Activated CD4-positive, alpha-beta T cell treated with anti-CD3 and anti-CD28 coated beads, Interleukin-2, amount 10 ng/mL, durations not matched to agents 24 days and 14 days (primary cell): ENCODE measurements at regions not wholly inside any gene's neighbourhood (a gene's known extent, or its start where the extent isn't known, plus 50 kb on each side); places are given as distances from the start of the nearest gene placed in this dataset.

Experiments
- DNase-seq: peaks from one replicate; pipeline ENCODE4 v3.0.0; 2022
- H3K27ac Mint-ChIP-seq: one replicate; pipeline ENCODE4 v1.8.0; 2022; ENCODE audit warnings: mild to moderate bottlenecking, mixed read lengths
- H3K27me3 Mint-ChIP-seq: one replicate; pipeline ENCODE4 v1.8.0; 2022; ENCODE audit warnings: mixed read lengths
- H3K36me3 Mint-ChIP-seq: one replicate; pipeline ENCODE4 v1.8.0; 2022; ENCODE audit warnings: low read depth, mild to moderate bottlenecking, mixed read lengths
- H3K4me1 Mint-ChIP-seq: one replicate; pipeline ENCODE4 v1.8.0; 2021; ENCODE audit warnings: mixed read lengths
- H3K4me3 Mint-ChIP-seq: one replicate; pipeline ENCODE4 v1.8.0; 2022; ENCODE audit warnings: mild to moderate bottlenecking, moderate library complexity, mixed read lengths
- H3K9me3 Mint-ChIP-seq: one replicate; pipeline ENCODE4 v1.8.0; 2021; ENCODE audit warnings: mixed read lengths
- intact Hi-C: fragments of 100-400 bp; cut with micrococcal nuclease; formaldehyde crosslinking; loops from one replicate; pipeline ENCODE4 v1.15.1; 2023

GRCh38 chr4:128570387-128570975, 239.0 kb upstream of the JADE1 start:
- H3K4me1 Mint-ChIP-seq, result no peaks in the 10 kb centered on the region
- peaks cover 14% of the 10 kb centered on the region for H3K27me3 Mint-ChIP-seq
- intact Hi-C loops, result loop anchor here (5.0 kb wide), 1 partner anchor 242 kb away; no protein-coding TSS in a partner anchor
- no peaks in the 10 kb centered on the region for H3K9me3 Mint-ChIP-seq
- H3K27ac Mint-ChIP-seq, result no peak overlapping the region
- H3K4me3 Mint-ChIP-seq, result no peak overlapping the region
- DNase-seq, result no peak
- H3K36me3 Mint-ChIP-seq, result no peaks in the 10 kb centered on the region

- Mint-ChIP-seq H3K36me3 (no peaks in the 10 kb centered on the region), H3K27ac (no peak overlapping the region), H3K27me3 (peaks cover 19% of the 10 kb centered on the region), H3K4me3 (no peak overlapping the region), H3K4me1 (no peaks in the 10 kb centered on the region), H3K9me3 (no peaks in the 10 kb centered on the region)
- intact Hi-C loops, result no loop called here
- no peak for DNase-seq
Measured at GRCh38 chr4:128566693-128567092, 242.8 kb upstream of the JADE1 start.

- DNase-seq, result peak; percentile 61
- Mint-ChIP-seq H3K27ac (no peak overlapping the region), H3K36me3 (no peaks in the 10 kb centered on the region), H3K9me3 (no peaks in the 10 kb centered on the region), H3K4me3 (no peak overlapping the region), H3K27me3 (peaks cover 15% of the 10 kb centered on the region), H3K4me1 (no peaks in the 10 kb centered on the region)
- intact Hi-C loops, result no loop called here
Measured at GRCh38 chr4:128565565-128566186, 243.8 kb upstream of the JADE1 start.

GRCh38 chr4:128565054-128565453, 244.4 kb upstream of the JADE1 start:
- H3K27me3 Mint-ChIP-seq, result peaks cover 15% of the 10 kb centered on the region
- H3K36me3 Mint-ChIP-seq, result no peaks in the 10 kb centered on the region
- H3K27ac Mint-ChIP-seq, result no peak overlapping the region
- no peaks in the 10 kb centered on the region for H3K9me3 Mint-ChIP-seq
- DNase-seq, result no peak
- H3K4me3 Mint-ChIP-seq, result no peak overlapping the region
- H3K4me1 Mint-ChIP-seq, result no peaks in the 10 kb centered on the region
- intact Hi-C loops, result no loop called here

- intact Hi-C loops, result no loop called here
- H3K9me3 Mint-ChIP-seq, result no peaks in the 10 kb centered on the region
- no peak for DNase-seq
- H3K4me3 Mint-ChIP-seq, result no peak overlapping the region
- no peak overlapping the region for H3K27ac Mint-ChIP-seq
- peaks cover 13% of the 10 kb centered on the region for H3K27me3 Mint-ChIP-seq
- H3K36me3 Mint-ChIP-seq, result no peaks in the 10 kb centered on the region
- no peaks in the 10 kb centered on the region for H3K4me1 Mint-ChIP-seq
Measured at GRCh38 chr4:128564081-128564630, 245.3 kb upstream of the JADE1 start.

- H3K9me3 Mint-ChIP-seq, result no peaks in the 10 kb centered on the region
- no peaks in the 10 kb centered on the region for H3K36me3 Mint-ChIP-seq
- H3K27me3 Mint-ChIP-seq, result peaks cover 5% of the 10 kb centered on the region
- no peak overlapping the region for H3K27ac Mint-ChIP-seq
- H3K4me1 Mint-ChIP-seq, result no peaks in the 10 kb centered on the region
- intact Hi-C loops, result no loop called here
- DNase-seq, result no peak
- no peak overlapping the region for H3K4me3 Mint-ChIP-seq
Measured at GRCh38 chr4:128560754-128561495, 248.6 kb upstream of the JADE1 start.

- no peak for DNase-seq
- Mint-ChIP-seq H3K36me3 (no peaks in the 10 kb centered on the region), H3K4me1 (peaks cover under 1% of the 10 kb centered on the region), H3K4me3 (no peak overlapping the region), H3K27me3 (peaks cover 1% of the 10 kb centered on the region), H3K27ac (no peak overlapping the region), H3K9me3 (no peaks in the 10 kb centered on the region)
- intact Hi-C loops, result loop anchor here (10.0 kb wide), 1 partner anchor 364 kb away; no protein-coding TSS in a partner anchor
Measured at GRCh38 chr4:128558896-128559679, 250.4 kb upstream of the JADE1 start.

- no peak for DNase-seq
- Mint-ChIP-seq H3K27me3 (peaks cover 14% of the 10 kb centered on the region), H3K27ac (no peak overlapping the region), H3K36me3 (no peaks in the 10 kb centered on the region), H3K4me3 (no peak overlapping the region), H3K4me1 (peaks cover 12% of the 10 kb centered on the region), H3K9me3 (no peaks in the 10 kb centered on the region)
- intact Hi-C loops, result loop anchor here (10.0 kb wide), 1 partner anchor 362 kb away; no protein-coding TSS in a partner anchor
Measured at GRCh38 chr4:128556756-128557155, 252.7 kb upstream of the JADE1 start.

GRCh38 chr4:128553686-128554515, 255.6 kb upstream of the JADE1 start:
- H3K27me3 Mint-ChIP-seq, result peaks cover 36% of the 10 kb centered on the region
- intact Hi-C loops, result loop anchor here (2.0 to 10.0 kb wide), 3 partner anchors 41 to 359 kb away; no protein-coding TSS in a partner anchor
- peak overlapping the region; percentile 92 for H3K4me3 Mint-ChIP-seq
- H3K9me3 Mint-ChIP-seq, result no peaks in the 10 kb centered on the region
- no peak for DNase-seq
- H3K36me3 Mint-ChIP-seq, result no peaks in the 10 kb centered on the region
- peak overlapping the region; percentile 23 for H3K27ac Mint-ChIP-seq
- H3K4me1 Mint-ChIP-seq, result peaks cover 12% of the 10 kb centered on the region

- Mint-ChIP-seq H3K27me3 (peaks cover 36% of the 10 kb centered on the region), H3K4me1 (peaks cover 12% of the 10 kb centered on the region), H3K27ac (no peak overlapping the region), H3K9me3 (no peaks in the 10 kb centered on the region), H3K36me3 (no peaks in the 10 kb centered on the region), H3K4me3 (peak overlapping the region; percentile 92)
- intact Hi-C loops, result loop anchor here (2.0 to 10.0 kb wide), 3 partner anchors 40 to 358 kb away; no protein-coding TSS in a partner anchor
- no peak for DNase-seq
Measured at GRCh38 chr4:128552586-128552907, 257.0 kb upstream of the JADE1 start.

GRCh38 chr4:128551280-128551679, 258.2 kb upstream of the JADE1 start:
- Mint-ChIP-seq H3K36me3 (no peaks in the 10 kb centered on the region), H3K9me3 (no peaks in the 10 kb centered on the region), H3K27me3 (peaks cover 39% of the 10 kb centered on the region), H3K27ac (no peak overlapping the region), H3K4me3 (no peak overlapping the region), H3K4me1 (peaks cover 12% of the 10 kb centered on the region)
- no peak for DNase-seq
- intact Hi-C loops, result loop anchor here (5.0 to 10.0 kb wide), 2 partner anchors 99 to 356 kb away; no protein-coding TSS in a partner anchor

GRCh38 chr4:128550060-128550459, 259.4 kb upstream of the JADE1 start:
- Mint-ChIP-seq H3K4me3 (no peak overlapping the region), H3K27me3 (peaks cover 39% of the 10 kb centered on the region), H3K27ac (no peak overlapping the region), H3K9me3 (no peaks in the 10 kb centered on the region), H3K36me3 (no peaks in the 10 kb centered on the region), H3K4me1 (peaks cover 12% of the 10 kb centered on the region)
- no peak for DNase-seq
- intact Hi-C loops, result loop anchor here (5.0 to 10.0 kb wide), 2 partner anchors 98 to 355 kb away; no protein-coding TSS in a partner anchor

- Mint-ChIP-seq H3K9me3 (no peaks in the 10 kb centered on the region), H3K4me1 (peaks cover 12% of the 10 kb centered on the region), H3K27me3 (peaks cover 39% of the 10 kb centered on the region), H3K27ac (no peak overlapping the region), H3K4me3 (no peak overlapping the region), H3K36me3 (no peaks in the 10 kb centered on the region)
- DNase-seq, result no peak
- intact Hi-C loops, result loop anchor here (5.0 to 10.0 kb wide), 2 partner anchors 97 to 355 kb away; no protein-coding TSS in a partner anchor
Measured at GRCh38 chr4:128549636-128550035, 259.9 kb upstream of the JADE1 start.
